Calu3 (cell line): ENCODE measurements at regions not wholly inside any gene's neighbourhood (a gene's known extent, or its start where the extent isn't known, plus 50 kb on each side); places are given as distances from the start of the nearest gene placed in this dataset.

ENCODE experiments used
- BruUV-seq: library from RNA; stranded (reverse); fragments of 400-500 nt; replicated peaks from 2 replicates; lab custom pipeline; 2021; lab: Mats Ljungman, UMichigan
- CTCF ChIA-PET: fragments of 300-600 bp; sonication (Branson Sonifier 250); formaldehyde crosslinking; loops from one replicate; lab custom pipeline; 2022; ENCODE audit warnings: antibody characterized with exemption; lab: Charles Lee
- DNase-seq: peaks from one replicate; pipeline ENCODE4 v3.0.0; 2022
- H3K27ac Mint-ChIP-seq: one replicate; pipeline ENCODE4 v1.8.0; 2022; ENCODE audit warnings: mixed read lengths; ENCODE audit not compliant: unreplicated experiment
- H3K27me3 Mint-ChIP-seq: one replicate; pipeline ENCODE4 v1.8.0; 2022; ENCODE audit warnings: mixed read lengths; ENCODE audit not compliant: unreplicated experiment
- H3K36me3 Mint-ChIP-seq: one replicate; pipeline ENCODE4 v1.8.0; 2022; ENCODE audit warnings: mild to moderate bottlenecking, moderate library complexity, mixed read lengths; ENCODE audit not compliant: insufficient read depth, unreplicated experiment
- H3K4me1 Mint-ChIP-seq: one replicate; pipeline ENCODE4 v1.8.0; 2022; ENCODE audit warnings: mild to moderate bottlenecking, low read depth, mixed read lengths; ENCODE audit not compliant: unreplicated experiment
- H3K4me3 Mint-ChIP-seq: one replicate; pipeline ENCODE4 v1.8.0; 2022; ENCODE audit warnings: mild to moderate bottlenecking, low read depth, moderate library complexity, mixed read lengths; ENCODE audit not compliant: unreplicated experiment
- H3K9me3 Mint-ChIP-seq: one replicate; pipeline ENCODE4 v1.8.0; 2022; ENCODE audit warnings: low read depth, mixed read lengths; ENCODE audit not compliant: unreplicated experiment
- CTCF ChIP-seq: fragments of 200-600 bp; IDR thresholded peaks from one replicate; pipeline ENCODE4 v1.8.0; 2022; ENCODE audit warnings: antibody characterized with exemption; ENCODE audit not compliant: unreplicated experiment
- intact Hi-C: fragments of 100-400 bp; cut with micrococcal nuclease; formaldehyde crosslinking; loops from one replicate; pipeline ENCODE4 v1.10.0; 2022; ENCODE audit not compliant: unreplicated experiment

- intact Hi-C loops = loop anchor here (10.0 kb wide), 1 partner anchor 360 kb away; no protein-coding TSS in a partner anchor
- Mint-ChIP-seq H3K27me3 (no peaks in the 10 kb centered on the region), H3K4me1 (peaks cover 17% of the 10 kb centered on the region), H3K4me3 (no peak overlapping the region), H3K36me3 (no peaks in the 10 kb centered on the region), H3K9me3 (no peaks in the 10 kb centered on the region), H3K27ac (no peak overlapping the region)
- no TSS peak for BruUV-seq
- no peak for DNase-seq
- CTCF ChIA-PET = no interaction called here
- TF ChIP-seq CTCF = no peak
Observed at GRCh38 chr6:126535138-126535537, 195.2 kb downstream of the CENPW start.

GRCh38 chr6:126535595-126535994 lies 195.7 kb downstream of the CENPW start:
- Mint-ChIP-seq H3K27ac (no peak overlapping the region), H3K27me3 (no peaks in the 10 kb centered on the region), H3K4me3 (no peak overlapping the region), H3K9me3 (no peaks in the 10 kb centered on the region), H3K36me3 (no peaks in the 10 kb centered on the region), H3K4me1 (peaks cover 17% of the 10 kb centered on the region)
- CTCF ChIA-PET = no interaction called here
- intact Hi-C loops = loop anchor here (10.0 kb wide), 1 partner anchor 361 kb away; no protein-coding TSS in a partner anchor
- no TSS peak for BruUV-seq
- no peak for TF ChIP-seq CTCF
- DNase-seq = no peak

GRCh38 chr6:126537061-126537816 lies 197.3 kb downstream of the CENPW start:
- TF ChIP-seq CTCF = no peak
- Mint-ChIP-seq H3K9me3 (no peaks in the 10 kb centered on the region), H3K36me3 (no peaks in the 10 kb centered on the region), H3K4me1 (peaks cover 19% of the 10 kb centered on the region), H3K27me3 (no peaks in the 10 kb centered on the region), H3K4me3 (no peak overlapping the region), H3K27ac (no peak overlapping the region)
- no peak for DNase-seq
- CTCF ChIA-PET = no interaction called here
- BruUV-seq = no TSS peak
- intact Hi-C loops = loop anchor here (10.0 kb wide), 1 partner anchor 362 kb away; no protein-coding TSS in a partner anchor

- Mint-ChIP-seq H3K9me3 (no peaks in the 10 kb centered on the region), H3K4me1 (peaks cover 21% of the 10 kb centered on the region), H3K36me3 (no peaks in the 10 kb centered on the region), H3K27me3 (no peaks in the 10 kb centered on the region), H3K27ac (no peak overlapping the region), H3K4me3 (no peak overlapping the region)
- no peak for DNase-seq
- TF ChIP-seq CTCF = no peak
- intact Hi-C loops = loop anchor here (10.0 kb wide), 1 partner anchor 364 kb away; no protein-coding TSS in a partner anchor
- BruUV-seq = no TSS peak
- CTCF ChIA-PET = no interaction called here
Observed at GRCh38 chr6:126539022-126539421, 199.1 kb downstream of the CENPW start.
